ENCODE measurements at regions not wholly inside any gene's neighbourhood (a gene's known extent, or its start where the extent isn't known, plus 50 kb on each side); places are given as distances from the start of the nearest gene placed in this dataset.
"Not testable (repeated sequence)": the region's sequence is repeated elsewhere in the genome, so short reads cannot be mapped to it uniquely, and the experiment has no call there.

- no peak overlapping the region for H3K27ac Mint-ChIP-seq
- no peak for ATAC-seq (replicated peaks in 1 of 2)
- peaks cover 5 to 21% of the 10 kb centered on the region in 2 donors for H3K36me3 Mint-ChIP-seq (ENCODE audit: insufficient read depth in 2 of 2)
- H3K4me3 Mint-ChIP-seq = no peak overlapping the region
- DNase-seq = no peak
- H3K4me1 Mint-ChIP-seq (ENCODE audit: low read depth) = peaks cover 12% of the 10 kb centered on the region
- H3K9me3 Mint-ChIP-seq = peaks cover 3 to 5% of the 10 kb centered on the region in 2 donors
- no peaks in the 10 kb centered on the region for H3K27me3 Mint-ChIP-seq (ENCODE audit: low read depth)
Observed at GRCh38 chr14:89531661-89532335, 114.8 kb upstream of the FOXN3 start.

GRCh38 chr14:89524990-89525667 is 108.1 kb upstream of the FOXN3 start:
- H3K4me3 Mint-ChIP-seq = no peak overlapping the region
- peaks cover 19% of the 10 kb centered on the region for H3K4me1 Mint-ChIP-seq (ENCODE audit: low read depth)
- no peaks in the 10 kb centered on the region for H3K27me3 Mint-ChIP-seq (ENCODE audit: low read depth)
- peak overlapping the region; percentile 88 for H3K27ac Mint-ChIP-seq
- H3K9me3 Mint-ChIP-seq = peaks cover 8 to 15% of the 10 kb centered on the region in 2 donors
- H3K36me3 Mint-ChIP-seq (ENCODE audit: insufficient read depth in 2 of 2) = peaks cover 11 to 47% of the 10 kb centered on the region in 2 donors
- DNase-seq (no peak), ATAC-seq (replicated peaks in 1 of 2) (no peak)

GRCh38 chr14:89524412-89524811 is 107.4 kb upstream of the FOXN3 start:
- H3K36me3 Mint-ChIP-seq (ENCODE audit: insufficient read depth in 2 of 2) = peaks cover 13 to 47% of the 10 kb centered on the region in 2 donors
- peaks cover 7 to 15% of the 10 kb centered on the region in 2 donors for H3K9me3 Mint-ChIP-seq
- ATAC-seq (replicated peaks in 1 of 2) = no peak
- DNase-seq = no peak
- no peak overlapping the region for H3K4me3 Mint-ChIP-seq
- H3K27me3 Mint-ChIP-seq (ENCODE audit: low read depth) = no peaks in the 10 kb centered on the region
- H3K4me1 Mint-ChIP-seq (ENCODE audit: low read depth) = peaks cover 22% of the 10 kb centered on the region
- no peak overlapping the region for H3K27ac Mint-ChIP-seq

GRCh38 chr14:89521988-89522387 is 105.0 kb upstream of the FOXN3 start:
- Mint-ChIP-seq H3K9me3 (peaks cover 6 to 14% of the 10 kb centered on the region in 2 donors), H3K36me3 (ENCODE audit: insufficient read depth in 2 of 2) (peaks cover 13 to 54% of the 10 kb centered on the region in 2 donors), H3K4me1 (ENCODE audit: low read depth) (peaks cover 44% of the 10 kb centered on the region), H3K27ac (no peak overlapping the region), H3K4me3 (no peak overlapping the region), H3K27me3 (ENCODE audit: low read depth) (no peaks in the 10 kb centered on the region)
- DNase-seq (no peak), ATAC-seq (replicated peaks in 1 of 2) (no peak)

- Mint-ChIP-seq H3K4me3 (no peak overlapping the region), H3K27ac (no peak overlapping the region), H3K9me3 (peaks cover 2 to 12% of the 10 kb centered on the region in 2 donors), H3K27me3 (ENCODE audit: low read depth) (no peaks in the 10 kb centered on the region), H3K4me1 (ENCODE audit: low read depth) (peaks cover 40% of the 10 kb centered on the region), H3K36me3 (ENCODE audit: insufficient read depth in 2 of 2) (peaks cover 11 to 50% of the 10 kb centered on the region in 2 donors)
- DNase-seq = no peak
- ATAC-seq (replicated peaks in 1 of 2) = no peak
Observed at GRCh38 chr14:89519040-89519439, 102.0 kb upstream of the FOXN3 start.

DNA sequence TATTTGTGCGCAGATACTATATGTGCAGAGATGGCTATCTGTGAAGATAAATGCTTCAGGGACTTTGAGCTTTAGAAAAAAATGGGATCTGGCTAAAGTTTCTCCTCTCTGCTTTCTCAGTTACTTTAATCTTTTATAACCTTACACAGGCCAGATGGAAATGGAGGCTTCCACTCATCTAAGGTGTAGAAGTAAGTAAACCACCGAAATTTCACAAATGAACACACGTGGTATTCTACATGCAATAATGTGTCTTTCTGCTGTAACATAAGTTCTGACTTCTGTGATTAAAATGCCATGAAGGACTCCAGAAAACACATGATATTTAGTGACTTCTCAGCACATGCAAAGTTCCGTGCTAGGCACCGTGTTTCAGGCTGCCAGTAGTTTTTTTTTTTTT is 99.1 kb upstream of the FOXN3 start:
- H3K27ac Mint-ChIP-seq = no peak overlapping the region
- no peak overlapping the region for H3K4me3 Mint-ChIP-seq

GRCh38 chr14:89514601-89515000 is 97.6 kb upstream of the FOXN3 start:
- DNase-seq = no peak
- Mint-ChIP-seq H3K36me3 (ENCODE audit: insufficient read depth in 2 of 2) (peaks cover 5 to 40% of the 10 kb centered on the region in 2 donors), H3K27ac (no peak overlapping the region), H3K9me3 (peaks cover 0 to 1% of the 10 kb centered on the region in 2 donors), H3K27me3 (ENCODE audit: low read depth) (no peaks in the 10 kb centered on the region), H3K4me1 (ENCODE audit: low read depth) (peaks cover 83% of the 10 kb centered on the region), H3K4me3 (no peak overlapping the region)
- ATAC-seq (replicated peaks in 1 of 2) = no peak

More for the DNA sequence above, 99.1 kb upstream of the FOXN3 start:
- DNase-seq (no peak), ATAC-seq (replicated peaks in 1 of 2) (peak; percentile 68 to 69)
- peaks cover 6 to 50% of the 10 kb centered on the region in 2 donors for H3K36me3 Mint-ChIP-seq (ENCODE audit: insufficient read depth in 2 of 2)
- H3K9me3 Mint-ChIP-seq = peaks cover 1 to 3% of the 10 kb centered on the region in 2 donors
- H3K27me3 Mint-ChIP-seq (ENCODE audit: low read depth) = no peaks in the 10 kb centered on the region
- H3K4me1 Mint-ChIP-seq (ENCODE audit: low read depth) = peaks cover 68% of the 10 kb centered on the region

DNA sequence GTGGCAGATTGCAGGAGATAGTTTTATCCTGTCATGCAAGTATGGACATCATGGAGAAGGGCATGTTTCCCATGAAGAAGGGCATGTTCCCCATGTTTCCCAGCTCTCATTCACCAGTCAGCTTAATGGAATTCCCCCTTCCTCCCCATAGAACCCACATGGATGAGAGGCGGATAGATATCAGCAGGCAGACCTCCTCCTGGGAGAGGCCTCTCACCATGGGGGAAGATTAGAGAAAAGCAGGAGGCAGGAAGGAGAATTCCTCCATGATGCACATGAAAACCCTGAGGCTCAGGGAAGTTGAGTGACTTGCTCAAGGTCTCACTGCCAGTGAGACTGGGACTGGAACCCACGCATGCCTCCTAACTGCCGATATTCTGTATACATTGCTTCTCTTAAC is 92.9 kb upstream of the FOXN3 start:
- Mint-ChIP-seq H3K36me3 (ENCODE audit: insufficient read depth in 2 of 2) (peaks cover 2 to 18% of the 10 kb centered on the region in 2 donors), H3K27me3 (ENCODE audit: low read depth) (no peaks in the 10 kb centered on the region), H3K4me1 (ENCODE audit: low read depth) (peaks cover 77% of the 10 kb centered on the region), H3K4me3 (peak overlapping the region; percentile 75 to 93), H3K27ac (peak overlapping the region; percentile 97), H3K9me3 (no peaks in the 10 kb centered on the region)
- ATAC-seq (replicated peaks in 1 of 2) (no peak), DNase-seq (no peak)

DNA sequence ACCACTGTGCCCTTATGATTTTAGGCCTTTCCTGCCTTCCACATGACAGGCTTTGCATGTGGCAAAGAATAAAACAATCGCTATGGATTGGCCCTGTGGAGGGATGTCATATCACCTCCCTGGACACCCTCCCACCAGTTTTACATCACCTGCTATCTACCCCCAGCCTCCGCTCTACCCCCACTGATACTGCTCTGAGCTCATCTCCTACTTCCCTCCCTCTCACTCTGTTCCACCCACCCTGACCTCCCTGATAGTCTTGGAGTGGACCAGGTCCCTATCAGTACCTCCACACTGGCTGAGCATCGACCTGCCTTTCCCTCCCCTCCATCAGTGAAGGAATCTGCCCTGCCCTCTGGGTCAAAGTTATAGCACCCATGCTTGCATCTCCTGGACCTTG is 91.8 kb upstream of the FOXN3 start:
- H3K4me1 Mint-ChIP-seq (ENCODE audit: low read depth) = peaks cover 85% of the 10 kb centered on the region
- H3K9me3 Mint-ChIP-seq = no peaks in the 10 kb centered on the region
- peak overlapping the region; percentile 49 for H3K27ac Mint-ChIP-seq
- H3K27me3 Mint-ChIP-seq (ENCODE audit: low read depth) = no peaks in the 10 kb centered on the region
- DNase-seq (no peak), ATAC-seq (replicated peaks in 1 of 2) (no peak)
- H3K36me3 Mint-ChIP-seq (ENCODE audit: insufficient read depth in 2 of 2) = peaks cover 2 to 17% of the 10 kb centered on the region in 2 donors
- peak overlapping the region; percentile 1 to 55 for H3K4me3 Mint-ChIP-seq

DNA sequence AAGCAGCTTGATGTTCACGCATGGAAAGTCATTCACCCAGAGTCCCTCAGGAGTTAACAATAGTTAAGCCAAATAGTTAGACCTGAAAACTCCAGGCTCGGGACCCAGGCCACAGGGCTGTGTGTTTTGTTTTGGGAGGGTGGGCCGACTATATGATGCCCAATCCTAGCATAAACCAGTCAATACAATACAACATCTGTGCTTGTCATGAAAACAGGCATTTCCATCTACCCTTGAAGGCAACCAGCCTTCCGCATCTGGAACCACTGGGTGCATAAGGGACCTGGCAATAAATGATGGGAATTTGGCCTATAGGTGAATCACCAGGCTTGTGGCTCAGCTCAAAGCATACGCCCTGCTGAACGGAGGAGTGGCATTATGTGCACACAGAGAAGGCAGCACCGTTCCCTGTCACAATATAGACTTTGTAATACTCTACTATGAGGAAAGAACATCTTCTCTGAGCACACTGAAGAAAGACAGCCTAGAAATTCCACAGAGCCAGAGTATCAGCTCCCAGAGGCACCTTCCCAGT is 91.0 kb upstream of the FOXN3 start:
- DNase-seq (no peak), ATAC-seq (replicated peaks in 1 of 2) (no peak)
- H3K27ac Mint-ChIP-seq = peak overlapping the region; percentile 71
- H3K4me1 Mint-ChIP-seq (ENCODE audit: low read depth) = peaks cover 82% of the 10 kb centered on the region
- H3K36me3 Mint-ChIP-seq (ENCODE audit: insufficient read depth in 2 of 2) = peaks cover 2 to 13% of the 10 kb centered on the region in 2 donors
- no peaks in the 10 kb centered on the region for H3K27me3 Mint-ChIP-seq (ENCODE audit: low read depth)
- H3K4me3 Mint-ChIP-seq = peak overlapping the region; percentile 22 to 67
- no peaks in the 10 kb centered on the region for H3K9me3 Mint-ChIP-seq

- no peaks in the 10 kb centered on the region for H3K9me3 Mint-ChIP-seq
Observed at GRCh38 chr14:89507521-89507920, 90.5 kb upstream of the FOXN3 start.

GRCh38 chr14:89506891-89507452 is 89.9 kb upstream of the FOXN3 start:
- not testable (repeated sequence) for H3K36me3 Mint-ChIP-seq (ENCODE audit: insufficient read depth in 2 of 2); H3K27me3 Mint-ChIP-seq (ENCODE audit: low read depth); ATAC-seq (replicated peaks in 1 of 2); DNase-seq; H3K9me3 Mint-ChIP-seq
- H3K4me3 Mint-ChIP-seq = peak overlapping the region in 1 of 2 donors; percentile 67
- peak overlapping the region; percentile 71 for H3K27ac Mint-ChIP-seq
- H3K4me1 Mint-ChIP-seq (ENCODE audit: low read depth) = peaks cover 72% of the 10 kb centered on the region

More at GRCh38 chr14:89507521-89507920, 90.5 kb upstream of the FOXN3 start:
- H3K27me3 Mint-ChIP-seq (ENCODE audit: low read depth) = no peaks in the 10 kb centered on the region
- H3K4me1 Mint-ChIP-seq (ENCODE audit: low read depth) = peaks cover 77% of the 10 kb centered on the region
- H3K27ac Mint-ChIP-seq = peak overlapping the region; percentile 71
- H3K36me3 Mint-ChIP-seq (ENCODE audit: insufficient read depth in 2 of 2) = peaks cover 2 to 12% of the 10 kb centered on the region in 2 donors
- peak in 1 of 2 donors; percentile 14 for DNase-seq
- ATAC-seq (replicated peaks in 1 of 2) = peak; percentile 73 to 76
- H3K4me3 Mint-ChIP-seq = peak overlapping the region; percentile 22 to 67
